IMR-90 (cell line): ENCODE measurements at regions not wholly inside any gene's neighbourhood (a gene's known extent, or its start where the extent isn't known, plus 50 kb on each side); places are given as distances from the start of the nearest gene placed in this dataset.

ENCODE experiments used
- CEBPB ChIP-seq: IDR thresholded peaks from 2 replicates; pipeline ENCODE4 v1.6.1; 2012; ENCODE audit warnings: low read depth, low read length, improper control_type of control experiment
- CTCF ChIP-seq: conservative IDR thresholded peaks from 2 replicates; pipeline ENCODE4 v1.5.1; 2012; ENCODE audit warnings: mild to moderate bottlenecking, low read depth, low read length, improper control_type of control experiment
- ELK1 ChIP-seq: fragments of 150-350 bp; IDR thresholded peaks from 2 replicates; pipeline ENCODE4 v1.6.1; 2016; ENCODE audit warnings: low read depth, mild to moderate bottlenecking, low read length, moderate library complexity, borderline replicate concordance
- FOS ChIP-seq: fragments of 150-350 bp; IDR thresholded peaks from 2 replicates; pipeline ENCODE4 v1.6.1; 2016; ENCODE audit warnings: low read depth, low read length
- MAFK ChIP-seq: IDR thresholded peaks from 2 replicates; pipeline ENCODE4 v1.6.1; 2012; ENCODE audit warnings: low read depth, low read length, improper control_type of control experiment
- MAZ ChIP-seq: IDR thresholded peaks from 2 replicates; pipeline ENCODE4 v1.6.1; 2012; ENCODE audit warnings: low read depth, mild to moderate bottlenecking, low read length, improper control_type of control experiment, moderate library complexity, borderline replicate concordance
- POLR2A ChIP-seq: IDR thresholded peaks from 2 replicates; pipeline ENCODE4 v1.6.1; 2012; ENCODE audit warnings: mild to moderate bottlenecking, low read depth, low read length
- RAD21 ChIP-seq: IDR thresholded peaks from 2 replicates; pipeline ENCODE4 v1.6.1; 2012; ENCODE audit warnings: low read length, improper control_type of control experiment
- SMC3 ChIP-seq: fragments of 150-350 bp; IDR thresholded peaks from 2 replicates; pipeline ENCODE4 v1.6.1; 2016; ENCODE audit warnings: low read depth, mild to moderate bottlenecking, antibody characterized with exemption, low read length, moderate library complexity
- USF2 ChIP-seq: fragments of 150-350 bp; IDR thresholded peaks from 2 replicates; pipeline ENCODE4 v1.6.1; 2017; ENCODE audit warnings: mild to moderate bottlenecking, antibody characterized with exemption, low read length, low read depth

GRCh38 chr6:112526594-112526993 is 179.5 kb downstream of the RFPL4B start:
- TF ChIP-seq CTCF (no peak), POLR2A (no peak), USF2 (no peak), SMC3 (no peak), FOS (no peak), ELK1 (no peak), MAFK (no peak), RAD21 (no peak), CEBPB (no peak), MAZ (no peak)
